Ishikawa (cell line): ENCODE measurements at regions not wholly inside any gene's neighbourhood (a gene's known extent, or its start where the extent isn't known, plus 50 kb on each side); places are given as distances from the start of the nearest gene placed in this dataset.

Experiments used
- CEBPB ChIP-seq: IDR thresholded peaks from 2 replicates; pipeline ENCODE4 v1.6.1; 2012
- CREB1 ChIP-seq: IDR thresholded peaks from 2 replicates; pipeline ENCODE4 v1.6.1; 2012; ENCODE audit warnings: low read depth
- EGR1 ChIP-seq: IDR thresholded peaks from 2 replicates; pipeline ENCODE4 v1.6.1; 2012
- EP300 ChIP-seq: IDR thresholded peaks from 2 replicates; pipeline ENCODE4 v1.6.1; 2012; ENCODE audit warnings: borderline replicate concordance
- FOXM1 ChIP-seq: IDR thresholded peaks from 2 replicates; pipeline ENCODE4 v1.6.1; 2012; ENCODE audit warnings: low read depth, borderline replicate concordance
- MAX ChIP-seq: IDR thresholded peaks from 2 replicates; pipeline ENCODE4 v1.6.1; 2012
- NFIC ChIP-seq: IDR thresholded peaks from 2 replicates; pipeline ENCODE4 v1.6.1; 2012
- RAD21 ChIP-seq: IDR thresholded peaks from 2 replicates; pipeline ENCODE4 v1.6.1; 2012; ENCODE audit warnings: low read depth
- REST ChIP-seq: IDR thresholded peaks from 2 replicates; pipeline ENCODE4 v1.6.1; 2012; ENCODE audit warnings: low read depth, mild to moderate bottlenecking
- TAF1 ChIP-seq: IDR thresholded peaks from 2 replicates; pipeline ENCODE4 v1.6.1; 2012; ENCODE audit warnings: low read depth, mild to moderate bottlenecking
- TCF12 ChIP-seq: IDR thresholded peaks from 2 replicates; pipeline ENCODE4 v1.6.1; 2012; ENCODE audit warnings: low read depth
- TEAD4 ChIP-seq: IDR thresholded peaks from 2 replicates; pipeline ENCODE4 v1.6.1; 2012
- USF1 ChIP-seq: IDR thresholded peaks from 2 replicates; pipeline ENCODE4 v1.6.1; 2012
- YY1 ChIP-seq: IDR thresholded peaks from 2 replicates; pipeline ENCODE4 v1.6.1; 2012; ENCODE audit warnings: low read depth
- ZBTB7A ChIP-seq: IDR thresholded peaks from 2 replicates; pipeline ENCODE4 v1.6.1; 2012; ENCODE audit warnings: low read depth

GRCh38 chr2:55782528-55783173 lies 89.0 kb upstream of the PNPT1 start:
- TF ChIP-seq YY1 (no peak), REST (no peak), CEBPB (no peak), MAX (no peak), RAD21 (no peak), FOXM1 (no peak), TCF12 (no peak), ZBTB7A (no peak), USF1 (no peak), TEAD4 (no peak)

- TF ChIP-seq EP300 (no peak), EGR1 (no peak), MAX (no peak), NFIC (no peak), YY1 (no peak), ZBTB7A (no peak), REST (no peak), CREB1 (no peak), TCF12 (no peak), TEAD4 (no peak), CEBPB (no peak), USF1 (no peak), TAF1 (no peak), RAD21 (no peak), FOXM1 (no peak)
These were observed 87.9 kb upstream of the PNPT1 start for GRCh38 chr2:55781542-55781941.

GRCh38 chr2:55780697-55781096 lies 87.1 kb upstream of the PNPT1 start:
- TF ChIP-seq ZBTB7A (no peak), EP300 (no peak), EGR1 (no peak), TAF1 (no peak), RAD21 (no peak), REST (no peak), NFIC (no peak), YY1 (no peak), USF1 (no peak), CREB1 (no peak), MAX (no peak), CEBPB (no peak), FOXM1 (no peak), TCF12 (no peak), TEAD4 (no peak)
